ENCODE measurements at regions not wholly inside any gene's neighbourhood (a gene's known extent, or its start where the extent isn't known, plus 50 kb on each side); places are given as distances from the start of the nearest gene placed in this dataset.
"Not testable (repeated sequence)": the region's sequence is repeated elsewhere in the genome, so short reads cannot be mapped to it uniquely, and the experiment has no call there.

DNA sequence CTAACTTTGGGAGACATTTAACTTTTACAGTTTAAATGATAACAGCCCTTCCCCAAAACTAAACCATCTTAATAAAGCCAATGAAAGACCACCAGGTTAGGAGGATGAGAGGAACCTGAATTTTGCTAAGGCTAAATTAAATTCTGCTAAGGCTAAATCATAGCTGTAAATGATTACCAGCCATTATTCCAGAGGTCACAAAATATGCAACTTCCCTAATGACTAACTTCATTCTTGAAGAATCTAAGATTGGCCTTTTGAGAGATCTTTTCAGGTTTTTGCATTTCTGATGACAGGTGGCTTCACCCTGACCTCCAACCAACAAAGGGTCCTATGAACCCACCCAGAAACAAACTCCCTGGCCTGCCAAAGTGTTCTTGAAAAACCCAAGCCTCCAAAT is 373.3 kb downstream of the IPMK start:
- no peak for ATAC-seq
- Histone ChIP-seq H3K27me3 (ENCODE audit: insufficient read depth in 3 of 3, low read length in 2 of 3) (no peaks in the 10 kb centered on the region), H3K27ac (no peak overlapping the region), H3K9me3 (no peaks in the 10 kb centered on the region), H3K36me3 (ENCODE audit: insufficient read depth in 1 of 2, low read depth in 1 of 2) (no peaks in the 10 kb centered on the region), H3K4me1 (no peaks in the 10 kb centered on the region), H3K4me3 (no peak overlapping the region)
- TF ChIP-seq CTCF (IDR thresholded peaks at IDR 0.05), result no peak
- intact Hi-C loops (cut with DNase I), result no loop called here
- DNase-seq, result no peak

DNA sequence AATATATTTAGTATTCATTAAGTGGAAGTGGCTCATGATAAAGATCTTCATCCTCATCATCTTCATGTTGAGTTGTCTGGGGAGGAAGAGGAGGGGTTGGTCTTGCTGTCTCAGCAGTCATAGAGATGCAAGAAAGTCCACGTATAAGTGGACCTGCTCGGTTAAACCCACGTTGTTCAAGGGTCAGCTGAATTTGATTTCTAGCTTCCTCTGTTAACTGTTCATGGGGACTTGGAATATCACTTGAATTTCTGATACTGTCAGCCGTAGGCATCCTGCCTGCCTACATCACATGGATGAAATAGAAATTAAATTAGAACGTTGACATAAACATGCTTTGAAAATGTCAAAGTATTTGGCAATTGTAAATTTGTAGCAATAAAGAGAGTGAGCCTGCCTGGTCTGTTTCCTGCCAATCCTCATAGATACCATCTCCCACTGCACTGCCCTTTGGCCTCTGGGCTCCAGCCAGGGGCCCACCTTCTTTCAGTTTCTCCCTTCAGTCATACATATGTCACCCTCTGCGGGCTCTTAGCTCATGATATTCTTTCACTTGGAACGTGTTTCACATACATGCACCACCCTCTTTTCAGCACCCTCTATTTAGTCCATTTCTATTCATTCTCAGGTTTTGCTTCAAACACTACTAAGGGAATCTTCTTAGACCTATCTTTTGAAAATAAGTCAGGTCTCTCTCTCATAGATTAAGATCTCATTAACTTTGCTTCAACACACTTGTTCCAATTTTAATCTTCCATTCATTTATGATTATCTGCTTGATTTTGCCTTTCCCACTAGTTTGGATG is 376.3 kb downstream of the IPMK start:
- intact Hi-C loops (cut with DNase I), result no loop called here
- TF ChIP-seq CTCF (IDR thresholded peaks at IDR 0.05), result no peak
- Histone ChIP-seq H3K36me3 (ENCODE audit: insufficient read depth in 1 of 2, low read depth in 1 of 2) (no peaks in the 10 kb centered on the region), H3K4me3 (no peak overlapping the region), H3K4me1 (no peaks in the 10 kb centered on the region), H3K27me3 (ENCODE audit: insufficient read depth in 3 of 3, low read length in 2 of 3) (no peaks in the 10 kb centered on the region), H3K27ac (no peak overlapping the region), H3K9me3 (no peaks in the 10 kb centered on the region)
- DNase-seq (no peak), ATAC-seq (no peak)
- 76 to 82% (median 79%) methylated on average over 7 of the region's 7 CpGs for WGBS, 3 donors

- H3K36me3 ChIP-seq (ENCODE audit: insufficient read depth in 1 of 2, low read depth in 1 of 2), result no peaks in the 10 kb centered on the region
- ATAC-seq, result no peak
- H3K27ac ChIP-seq, result no peak overlapping the region
- no peak for TF ChIP-seq CTCF (IDR thresholded peaks at IDR 0.05)
- no peaks in the 10 kb centered on the region for H3K4me1 ChIP-seq
- no peak for DNase-seq
- H3K4me3 ChIP-seq, result no peak overlapping the region
- no peaks in the 10 kb centered on the region for H3K27me3 ChIP-seq (ENCODE audit: insufficient read depth in 3 of 3, low read length in 2 of 3)
- WGBS, 3 donors, result 85 to 89% (median 88%) methylated on average over 5 of the region's 5 CpGs
- intact Hi-C loops (cut with DNase I), result no loop called here
- no peaks in the 10 kb centered on the region for H3K9me3 ChIP-seq
Observed at GRCh38 chr10:57890691-57891090, 377.0 kb downstream of the IPMK start.

GRCh38 chr10:57885618-57885968 is 382.1 kb downstream of the IPMK start:
- H3K9me3 ChIP-seq; H3K36me3 ChIP-seq (ENCODE audit: insufficient read depth in 1 of 2, low read depth in 1 of 2); DNase-seq; H3K4me3 ChIP-seq; intact Hi-C loops (cut with DNase I); H3K4me1 ChIP-seq; H3K27ac ChIP-seq; H3K27me3 ChIP-seq (ENCODE audit: insufficient read depth in 3 of 3, low read length in 2 of 3); ATAC-seq: not testable (repeated sequence)
- whole genome bisulfite sequencing, 3 donors, result 81 to 83% (median 83%) methylated on average over 5 of the region's 5 CpGs

DNA sequence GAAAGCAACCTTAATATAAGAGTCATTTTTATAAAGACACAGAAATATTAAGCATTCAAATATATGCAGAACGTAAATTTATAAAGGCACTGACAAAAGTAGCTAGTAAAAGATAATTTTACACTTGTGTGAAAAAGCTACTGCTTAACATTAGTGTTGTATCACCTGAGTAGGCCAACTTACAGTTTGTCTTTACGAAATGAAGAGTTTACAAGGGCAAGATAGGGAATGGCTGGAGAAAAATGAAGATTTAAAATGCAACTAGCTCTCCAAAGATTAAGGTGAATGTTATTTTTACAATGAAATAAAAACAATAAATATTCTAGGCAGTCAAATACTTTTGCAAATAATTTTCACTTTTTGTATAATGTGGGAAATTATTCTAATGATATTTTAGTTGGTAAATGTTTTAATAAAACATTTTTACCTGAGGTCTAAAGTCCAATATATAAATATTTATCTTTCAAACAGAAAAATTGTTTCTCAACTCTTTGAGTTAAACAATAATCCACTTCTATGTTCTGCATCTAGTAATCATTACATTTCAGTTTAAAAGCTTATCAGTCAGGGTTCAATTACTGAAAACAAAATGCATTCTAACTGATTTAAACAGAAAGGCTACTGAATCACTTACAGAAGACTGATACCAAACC is 382.6 kb downstream of the IPMK start:
- no peak overlapping the region for H3K27ac ChIP-seq
- no peak for DNase-seq
- H3K4me3 ChIP-seq, result no peak overlapping the region
- intact Hi-C loops (cut with DNase I), result no loop called here
- TF ChIP-seq CTCF (IDR thresholded peaks at IDR 0.05), result no peak
- H3K36me3 ChIP-seq (ENCODE audit: insufficient read depth in 1 of 2, low read depth in 1 of 2), result no peaks in the 10 kb centered on the region
- no peaks in the 10 kb centered on the region for H3K27me3 ChIP-seq (ENCODE audit: insufficient read depth in 3 of 3, low read length in 2 of 3)
- no peaks in the 10 kb centered on the region for H3K4me1 ChIP-seq
- no peak for ATAC-seq
- H3K9me3 ChIP-seq, result no peaks in the 10 kb centered on the region
- WGBS, 3 donors, result 61 to 67% (median 63%) methylated on average over 2 of the region's 2 CpGs
